Mucosa of rectum (tissue), 2 donors: ENCODE measurements at regions not wholly inside any gene's neighbourhood (a gene's known extent, or its start where the extent isn't known, plus 50 kb on each side); places are given as distances from the start of the nearest gene placed in this dataset.

Experiments
- H3K27ac ChIP-seq, 2 donors: one replicate each; pipeline ENCODE4 v1.7.0; 2013; ENCODE audit warnings: inconsistent platforms in 2 of 2, low read depth in 2 of 2, low read length in 2 of 2
- H3K27me3 ChIP-seq, 2 donors: one replicate each; pipeline ENCODE4 v1.7.0; 2013; ENCODE audit warnings: low read length in 2 of 2; ENCODE audit not compliant: control insufficient read depth in 2 of 2, insufficient read depth in 2 of 2
- H3K36me3 ChIP-seq, 2 donors: one replicate each; pipeline ENCODE4 v1.7.0; 2013; ENCODE audit warnings: low read length in 2 of 2; ENCODE audit not compliant: control insufficient read depth in 2 of 2, insufficient read depth in 2 of 2
- H3K4me1 ChIP-seq, 2 donors: one replicate each; pipeline ENCODE4 v1.7.0; 2013; ENCODE audit warnings: low read length in 2 of 2, mild to moderate bottlenecking in 1 of 2; ENCODE audit not compliant: control insufficient read depth in 2 of 2, insufficient read depth in 2 of 2
- H3K4me3 ChIP-seq, 2 donors: one replicate each; pipeline ENCODE4 v1.7.0; 2013; ENCODE audit warnings: low read length in 2 of 2
- H3K9ac ChIP-seq, 2 donors: one replicate each; pipeline ENCODE4 v1.7.0; 2013; ENCODE audit warnings: low read length in 2 of 2, low read depth in 1 of 2, mild to moderate bottlenecking in 1 of 2
- H3K9me3 ChIP-seq, 2 donors: one replicate each; pipeline ENCODE4 v1.7.0; 2013; ENCODE audit warnings: low read length in 2 of 2; ENCODE audit not compliant: control insufficient read depth in 2 of 2
- donor health status: healthy.
- donor health status: Normal muscosa, but diverticular disease.

DNA sequence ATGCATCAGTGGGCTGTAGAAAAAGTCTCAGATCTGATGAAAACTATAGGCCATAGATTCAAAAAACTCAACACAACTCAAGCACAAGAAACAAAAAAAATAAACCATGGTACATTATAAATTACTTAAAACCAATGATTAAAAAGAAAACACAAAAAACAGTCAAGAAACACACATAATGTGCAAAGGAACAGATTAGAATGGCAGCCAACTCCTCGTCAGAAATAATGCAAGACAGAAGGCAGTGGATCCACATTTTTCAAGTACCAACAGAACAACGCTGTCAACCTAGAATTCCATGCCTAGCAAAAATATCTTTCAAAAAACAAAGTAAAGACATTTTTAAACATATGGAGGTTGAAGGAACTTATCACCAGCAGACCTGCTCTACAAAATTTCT is 69.7 kb downstream of the PSMB1 start:
- H3K4me3 ChIP-seq: no peak overlapping the region
- no peak overlapping the region for H3K9ac ChIP-seq
- H3K4me1 ChIP-seq: no peaks in the 10 kb centered on the region
- no peaks in the 10 kb centered on the region for H3K9me3 ChIP-seq
- no peaks in the 10 kb centered on the region for H3K36me3 ChIP-seq
- H3K27ac ChIP-seq: no peak overlapping the region
- H3K27me3 ChIP-seq: peaks cover 0 to 2% of the 10 kb centered on the region in 2 donors

DNA sequence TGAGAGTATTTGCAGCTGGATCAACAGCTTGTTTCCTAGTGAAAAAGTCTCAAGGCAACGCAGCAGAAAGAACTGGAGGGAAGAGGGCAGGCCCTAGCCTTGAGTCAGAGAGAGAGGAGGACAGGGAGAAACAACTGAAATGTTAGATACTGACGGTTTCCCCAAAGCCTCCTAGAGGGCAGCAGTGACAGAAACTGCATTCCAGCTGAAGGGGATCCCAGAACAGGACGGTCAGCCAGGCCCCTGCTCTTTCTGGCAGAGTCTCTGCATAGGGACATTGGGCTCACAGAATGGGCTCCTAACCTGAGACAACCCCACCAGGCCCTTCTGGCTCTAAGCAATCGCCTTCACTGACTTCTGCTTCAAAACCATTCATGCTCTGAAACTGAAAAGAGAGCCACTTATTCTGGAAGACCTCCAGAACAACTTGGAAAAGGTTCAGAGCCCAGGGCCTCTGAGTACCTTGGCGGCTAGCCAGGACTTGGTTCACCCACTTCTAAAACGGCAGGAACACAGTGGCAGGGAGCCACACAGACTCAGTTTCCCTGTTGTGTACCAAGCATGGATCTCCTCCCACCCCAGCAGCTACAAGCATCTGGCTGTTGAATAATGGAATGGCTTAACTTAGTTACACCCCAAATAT is 72.9 kb downstream of the PSMB1 start:
- Histone ChIP-seq H3K4me1 (no peaks in the 10 kb centered on the region), H3K4me3 (no peak overlapping the region), H3K27ac (no peak overlapping the region), H3K36me3 (no peaks in the 10 kb centered on the region), H3K9me3 (no peaks in the 10 kb centered on the region), H3K27me3 (peaks cover 0 to 2% of the 10 kb centered on the region in 2 donors), H3K9ac (no peak overlapping the region)

DNA sequence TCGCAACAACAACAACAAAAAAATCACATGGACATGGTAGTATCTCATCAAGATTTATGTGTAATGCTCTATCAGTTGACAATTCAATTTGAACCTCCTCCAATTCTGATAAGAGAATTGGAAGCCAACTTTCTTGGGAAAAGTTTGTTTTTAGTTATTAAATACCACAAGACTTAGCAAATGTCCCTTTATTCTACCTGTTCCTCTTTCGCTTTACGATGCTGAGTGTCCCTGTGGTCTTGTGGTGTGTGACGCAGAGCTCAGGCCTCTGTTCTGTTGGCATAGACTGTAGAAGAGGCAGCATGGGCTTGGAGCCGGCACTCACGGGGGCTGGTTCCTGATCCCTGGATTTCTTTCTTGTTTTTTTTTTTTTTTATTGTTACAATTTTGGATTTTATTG is 76.7 kb downstream of the PSMB1 start:
- H3K4me3 ChIP-seq: no peak overlapping the region
- no peaks in the 10 kb centered on the region for H3K36me3 ChIP-seq
- no peaks in the 10 kb centered on the region for H3K4me1 ChIP-seq
- H3K9ac ChIP-seq: no peak overlapping the region
- no peak overlapping the region for H3K27ac ChIP-seq
- H3K27me3 ChIP-seq: no peaks in the 10 kb centered on the region
- H3K9me3 ChIP-seq: no peaks in the 10 kb centered on the region

GRCh38 chr6:170475118-170475517 is 78.0 kb downstream of the PSMB1 start:
- no peaks in the 10 kb centered on the region for H3K9me3 ChIP-seq
- H3K9ac ChIP-seq: no peak overlapping the region
- no peak overlapping the region for H3K4me3 ChIP-seq
- H3K27me3 ChIP-seq: no peaks in the 10 kb centered on the region
- H3K36me3 ChIP-seq: no peaks in the 10 kb centered on the region
- no peaks in the 10 kb centered on the region for H3K4me1 ChIP-seq
- H3K27ac ChIP-seq: no peak overlapping the region

DNA sequence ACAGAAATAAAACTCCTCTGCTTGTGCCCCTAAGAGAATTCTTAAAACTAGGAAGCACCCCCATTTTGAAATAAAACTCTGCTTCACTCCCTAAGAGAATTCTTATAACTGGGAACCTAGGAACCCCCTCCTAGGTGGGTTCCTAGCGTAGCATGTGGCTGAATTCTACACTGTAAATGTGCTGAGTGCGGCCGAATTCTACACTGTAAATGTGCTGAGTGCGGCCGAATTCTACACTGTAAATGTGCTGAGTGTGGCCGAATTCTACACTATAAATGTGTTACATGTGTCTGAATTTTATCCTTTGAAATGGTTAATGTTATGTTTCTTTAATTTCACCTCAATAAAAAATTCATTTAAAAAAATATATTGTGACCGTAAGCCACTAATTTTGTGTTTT is 79.3 kb downstream of the PSMB1 start:
- Histone ChIP-seq H3K9ac (no peak overlapping the region), H3K9me3 (no peaks in the 10 kb centered on the region), H3K27me3 (no peaks in the 10 kb centered on the region), H3K36me3 (no peaks in the 10 kb centered on the region), H3K4me1 (no peaks in the 10 kb centered on the region), H3K4me3 (no peak overlapping the region), H3K27ac (no peak overlapping the region)

DNA sequence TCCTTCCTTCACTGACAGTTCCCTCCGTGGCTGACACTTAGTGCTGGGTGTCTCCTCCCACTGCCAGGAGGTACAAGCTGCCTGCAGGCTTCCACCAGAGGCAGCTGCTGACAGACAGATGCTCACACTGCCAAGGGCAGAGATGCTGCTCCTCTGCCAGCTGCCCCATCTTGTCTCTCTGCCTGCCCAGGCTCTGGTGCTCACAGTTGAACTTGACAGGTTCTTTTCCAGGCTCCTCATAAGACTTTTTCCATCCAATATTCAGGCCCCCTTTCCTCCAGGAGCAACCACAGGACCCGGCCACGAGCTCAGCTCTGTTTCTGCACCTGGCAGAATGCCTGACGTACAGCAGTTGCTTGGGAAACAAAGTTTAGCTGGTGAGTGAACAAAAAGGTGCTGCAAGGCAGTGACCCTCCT is 79.8 kb downstream of the PSMB1 start:
- Histone ChIP-seq H3K27ac (no peak overlapping the region), H3K4me1 (no peaks in the 10 kb centered on the region), H3K4me3 (no peak overlapping the region), H3K9me3 (no peaks in the 10 kb centered on the region), H3K9ac (no peak overlapping the region), H3K27me3 (no peaks in the 10 kb centered on the region), H3K36me3 (no peaks in the 10 kb centered on the region)

DNA sequence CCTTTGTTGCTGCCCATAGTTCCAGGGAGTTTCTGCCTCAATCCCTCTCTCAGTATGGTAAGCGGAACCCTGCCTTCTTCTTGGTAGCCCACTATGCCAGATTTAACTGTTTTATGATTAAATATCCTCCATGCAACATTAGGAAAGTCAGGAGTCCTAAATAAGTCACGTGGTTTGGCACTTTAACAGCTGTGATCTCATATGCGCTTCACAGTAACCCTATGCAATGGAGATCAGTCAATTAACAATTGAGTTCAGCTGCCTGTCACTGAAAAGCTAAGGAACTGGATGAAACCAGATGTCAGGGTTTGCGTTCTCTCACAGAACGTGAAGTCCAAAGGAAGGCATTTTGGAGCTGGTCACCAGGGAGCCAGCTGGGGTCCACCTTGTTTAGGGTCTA is 81.6 kb downstream of the PSMB1 start:
- no peak overlapping the region for H3K27ac ChIP-seq
- H3K4me1 ChIP-seq: no peaks in the 10 kb centered on the region
- H3K27me3 ChIP-seq: no peaks in the 10 kb centered on the region
- H3K4me3 ChIP-seq: no peak overlapping the region
- no peaks in the 10 kb centered on the region for H3K9me3 ChIP-seq
- H3K9ac ChIP-seq: no peak overlapping the region
- H3K36me3 ChIP-seq: no peaks in the 10 kb centered on the region

- Histone ChIP-seq H3K27me3 (no peaks in the 10 kb centered on the region), H3K4me1 (no peaks in the 10 kb centered on the region), H3K9ac (no peak overlapping the region), H3K36me3 (no peaks in the 10 kb centered on the region), H3K27ac (no peak overlapping the region), H3K4me3 (no peak overlapping the region), H3K9me3 (no peaks in the 10 kb centered on the region)
These were observed 82.4 kb downstream of the PSMB1 start for GRCh38 chr6:170470734-170471133.

GRCh38 chr6:170464524-170464979 is 88.6 kb downstream of the PSMB1 start:
- H3K4me1 ChIP-seq: peaks cover 0 to 5% of the 10 kb centered on the region in 2 donors
- H3K9ac ChIP-seq: no peak overlapping the region

GRCh38 chr6:170464080-170464479 is 89.0 kb downstream of the PSMB1 start:
- no peak overlapping the region for H3K9ac ChIP-seq
- H3K4me1 ChIP-seq: peaks cover 0 to 5% of the 10 kb centered on the region in 2 donors
- no peaks in the 10 kb centered on the region for H3K27me3 ChIP-seq
- H3K27ac ChIP-seq: no peak overlapping the region
- H3K4me3 ChIP-seq: no peak overlapping the region
- no peaks in the 10 kb centered on the region for H3K9me3 ChIP-seq
- H3K36me3 ChIP-seq: no peaks in the 10 kb centered on the region

More at GRCh38 chr6:170464524-170464979, 88.6 kb downstream of the PSMB1 start:
- Histone ChIP-seq H3K9me3 (no peaks in the 10 kb centered on the region), H3K36me3 (no peaks in the 10 kb centered on the region), H3K27me3 (no peaks in the 10 kb centered on the region), H3K4me3 (no peak overlapping the region), H3K27ac (no peak overlapping the region)
